SJCRH30 (cell line): ENCODE measurements at regions not wholly inside any gene's neighbourhood (a gene's known extent, or its start where the extent isn't known, plus 50 kb on each side); places are given as distances from the start of the nearest gene placed in this dataset.
A peak's percentile ranks its signal among the peaks of the same experiment; 100 is the strongest.

ENCODE experiments used
- DNase-seq, 2 experiments: peaks; one replicate each; pipeline ENCODE4 v3.0.0-alpha.2; 2015 to 2020
- H3K27ac ChIP-seq: fragments of 250-450 bp; sonication (Bioruptor Pico); 2 replicates; pipeline ENCODE4 v1.5.1; 2020; ENCODE audit warnings: mild to moderate bottlenecking, moderate library complexity
- H3K27me3 ChIP-seq: fragments of 250-450 bp; sonication (Bioruptor Pico); 2 replicates; pipeline ENCODE4 v1.5.1; 2020; ENCODE audit warnings: mild to moderate bottlenecking, moderate library complexity
- H3K36me3 ChIP-seq: fragments of 250-450 bp; sonication (Bioruptor Pico); 2 replicates; pipeline ENCODE4 v1.5.1; 2020; ENCODE audit warnings: mild to moderate bottlenecking, moderate library complexity
- H3K4me1 ChIP-seq: fragments of 250-450 bp; sonication (Bioruptor Pico); 2 replicates; pipeline ENCODE4 v1.5.1; 2020; ENCODE audit warnings: mild to moderate bottlenecking, moderate library complexity
- H3K4me3 ChIP-seq: fragments of 250-450 bp; sonication (Bioruptor Pico); 2 replicates; pipeline ENCODE4 v1.5.1; 2020; ENCODE audit warnings: mild to moderate bottlenecking, moderate library complexity
- H3K9me3 ChIP-seq: fragments of 250-450 bp; sonication (Bioruptor Pico); replicated peaks from 2 replicates; pipeline ENCODE4 v1.5.1; 2020; ENCODE audit warnings: mild to moderate bottlenecking, moderate library complexity

- Histone ChIP-seq H3K4me1 (no peaks in the 10 kb centered on the region), H3K36me3 (no peaks in the 10 kb centered on the region), H3K27ac (no peak overlapping the region), H3K9me3 (no peaks in the 10 kb centered on the region), H3K27me3 (no peaks in the 10 kb centered on the region), H3K4me3 (no peak overlapping the region)
- no peak for DNase-seq
Observed at GRCh38 chr11:109892321-109892794, 200.8 kb upstream of the ZC3H12C start.

DNA sequence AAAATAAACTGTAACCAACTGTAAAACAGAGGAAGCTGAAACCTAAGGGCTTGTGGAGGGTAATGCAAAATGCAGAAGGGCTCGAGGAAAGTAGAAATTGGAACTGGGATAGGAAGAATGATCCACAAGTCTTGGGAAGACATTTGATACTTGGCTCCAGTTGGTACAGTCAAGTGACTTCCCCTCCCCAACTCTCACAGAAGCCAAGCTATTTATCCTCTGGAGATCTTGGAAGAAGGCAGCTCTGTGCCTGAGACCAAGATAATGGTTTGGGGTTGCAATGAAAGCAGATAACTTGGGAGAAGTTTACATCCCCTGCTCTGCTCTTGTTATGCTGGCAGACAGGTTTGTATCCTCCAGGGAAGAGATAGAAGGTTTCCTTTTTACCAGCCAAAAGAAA is 198.9 kb upstream of the ZC3H12C start:
- Histone ChIP-seq H3K9me3 (no peaks in the 10 kb centered on the region), H3K4me1 (no peaks in the 10 kb centered on the region), H3K36me3 (no peaks in the 10 kb centered on the region), H3K27me3 (no peaks in the 10 kb centered on the region), H3K4me3 (no peak overlapping the region), H3K27ac (no peak overlapping the region)
- DNase-seq, result no peak

GRCh38 chr11:109898592-109898991 is 194.6 kb upstream of the ZC3H12C start:
- Histone ChIP-seq H3K4me3 (no peak overlapping the region), H3K27ac (no peak overlapping the region), H3K36me3 (no peaks in the 10 kb centered on the region), H3K9me3 (no peaks in the 10 kb centered on the region), H3K27me3 (no peaks in the 10 kb centered on the region), H3K4me1 (no peaks in the 10 kb centered on the region)
- no peak for DNase-seq

- H3K4me1 ChIP-seq, result no peaks in the 10 kb centered on the region
- H3K36me3 ChIP-seq, result no peaks in the 10 kb centered on the region
- H3K27me3 ChIP-seq, result no peaks in the 10 kb centered on the region
- no peaks in the 10 kb centered on the region for H3K9me3 ChIP-seq
- no peak for DNase-seq
- no peak overlapping the region for H3K4me3 ChIP-seq
- no peak overlapping the region for H3K27ac ChIP-seq
Observed at GRCh38 chr11:109902764-109903433, 190.3 kb upstream of the ZC3H12C start.

GRCh38 chr11:109911488-109911887 is 181.7 kb upstream of the ZC3H12C start:
- DNase-seq, result no peak

GRCh38 chr11:109914038-109914437 is 179.2 kb upstream of the ZC3H12C start:
- H3K36me3 ChIP-seq, result no peaks in the 10 kb centered on the region
- no peaks in the 10 kb centered on the region for H3K4me1 ChIP-seq
- H3K9me3 ChIP-seq, result no peaks in the 10 kb centered on the region
- no peaks in the 10 kb centered on the region for H3K27me3 ChIP-seq
- H3K4me3 ChIP-seq, result no peak overlapping the region
- DNase-seq, result no peak
- no peak overlapping the region for H3K27ac ChIP-seq

More at GRCh38 chr11:109911488-109911887, 181.7 kb upstream of the ZC3H12C start:
- H3K9me3 ChIP-seq, result no peaks in the 10 kb centered on the region
- no peak overlapping the region for H3K4me3 ChIP-seq
- no peaks in the 10 kb centered on the region for H3K27me3 ChIP-seq
- H3K4me1 ChIP-seq, result no peaks in the 10 kb centered on the region
- H3K27ac ChIP-seq, result no peak overlapping the region
- no peaks in the 10 kb centered on the region for H3K36me3 ChIP-seq

DNA sequence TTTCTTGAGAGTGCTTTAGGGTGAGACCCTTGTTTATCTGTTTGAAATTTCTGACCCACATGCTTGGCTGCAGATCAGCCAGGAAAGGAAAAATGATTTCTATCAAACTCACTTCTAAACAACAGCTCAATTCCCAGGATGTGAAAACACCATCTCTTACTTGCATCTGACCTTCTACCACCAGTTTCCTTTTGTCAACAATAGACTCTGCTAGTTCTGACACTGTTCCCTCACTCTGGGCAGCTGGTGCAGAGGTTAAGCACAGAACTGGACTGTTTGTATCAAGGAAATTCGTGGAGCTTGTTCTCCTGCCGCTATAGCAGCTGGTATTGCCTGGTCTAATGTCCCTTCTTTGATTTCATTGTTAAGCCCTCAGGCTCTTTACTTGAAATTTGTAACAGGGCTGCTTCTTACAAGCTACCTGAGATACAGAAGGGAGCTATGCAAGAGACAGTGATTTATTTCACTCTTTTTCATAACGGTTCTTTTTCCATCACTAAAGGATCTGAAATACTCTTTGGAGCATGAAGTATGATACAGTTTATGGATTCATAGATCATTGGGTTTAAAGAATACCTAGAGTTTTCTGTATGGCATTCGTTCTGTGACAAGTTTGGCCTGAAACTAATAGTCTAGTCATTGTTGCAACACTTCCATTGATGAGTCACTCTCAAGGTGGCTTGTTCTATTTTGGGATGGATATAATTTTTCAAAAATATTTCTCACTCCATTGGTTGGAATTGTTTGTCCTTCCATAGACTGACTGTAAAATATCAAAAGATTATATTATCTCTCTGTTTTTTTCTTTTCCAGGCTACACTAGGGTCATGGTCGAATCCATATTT is 178.2 kb upstream of the ZC3H12C start:
- no peak overlapping the region for H3K4me3 ChIP-seq
- no peaks in the 10 kb centered on the region for H3K9me3 ChIP-seq
- H3K36me3 ChIP-seq, result no peaks in the 10 kb centered on the region
- DNase-seq, result no peak
- H3K27ac ChIP-seq, result no peak overlapping the region
- H3K4me1 ChIP-seq, result no peaks in the 10 kb centered on the region
- H3K27me3 ChIP-seq, result no peaks in the 10 kb centered on the region

- Histone ChIP-seq H3K4me1 (no peaks in the 10 kb centered on the region), H3K27me3 (no peaks in the 10 kb centered on the region), H3K36me3 (no peaks in the 10 kb centered on the region), H3K9me3 (no peaks in the 10 kb centered on the region), H3K4me3 (no peak overlapping the region), H3K27ac (no peak overlapping the region)
- DNase-seq, result no peak
Observed at GRCh38 chr11:109926941-109927340, 166.3 kb upstream of the ZC3H12C start.

GRCh38 chr11:109929308-109929707 is 163.9 kb upstream of the ZC3H12C start:
- Histone ChIP-seq H3K27me3 (no peaks in the 10 kb centered on the region), H3K36me3 (no peaks in the 10 kb centered on the region), H3K27ac (no peak overlapping the region), H3K9me3 (no peaks in the 10 kb centered on the region), H3K4me3 (no peak overlapping the region), H3K4me1 (no peaks in the 10 kb centered on the region)
- DNase-seq, result no peak

GRCh38 chr11:109933126-109933525 is 160.1 kb upstream of the ZC3H12C start:
- H3K4me3 ChIP-seq, result no peak overlapping the region
- H3K27ac ChIP-seq, result no peak overlapping the region
- no peaks in the 10 kb centered on the region for H3K27me3 ChIP-seq
- DNase-seq, result no peak
- H3K4me1 ChIP-seq, result no peaks in the 10 kb centered on the region
- H3K36me3 ChIP-seq, result no peaks in the 10 kb centered on the region
- no peaks in the 10 kb centered on the region for H3K9me3 ChIP-seq

DNA sequence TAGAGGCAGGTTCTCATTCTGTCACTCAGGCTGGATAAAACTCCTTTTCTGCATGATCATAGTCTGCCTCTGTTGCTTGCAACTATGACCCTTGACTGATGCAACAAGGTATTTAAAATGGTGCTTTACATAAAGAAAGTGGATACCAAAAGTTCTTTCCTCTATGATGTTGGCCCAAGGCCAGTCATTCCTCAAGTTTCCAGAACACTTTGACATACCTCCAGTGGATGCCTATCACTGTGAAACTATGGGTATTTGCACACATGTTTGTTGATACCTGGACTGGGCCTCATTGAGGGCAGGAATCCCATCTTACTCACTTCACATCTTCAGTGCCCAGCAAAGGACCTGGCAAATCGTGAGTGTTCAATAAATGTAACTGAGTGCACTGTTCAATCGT is 159.0 kb upstream of the ZC3H12C start:
- H3K27ac ChIP-seq, result no peak overlapping the region
- no peaks in the 10 kb centered on the region for H3K4me1 ChIP-seq
- H3K4me3 ChIP-seq, result no peak overlapping the region
- no peaks in the 10 kb centered on the region for H3K36me3 ChIP-seq
- H3K27me3 ChIP-seq, result no peaks in the 10 kb centered on the region
- DNase-seq, result no peak
- no peaks in the 10 kb centered on the region for H3K9me3 ChIP-seq

DNA sequence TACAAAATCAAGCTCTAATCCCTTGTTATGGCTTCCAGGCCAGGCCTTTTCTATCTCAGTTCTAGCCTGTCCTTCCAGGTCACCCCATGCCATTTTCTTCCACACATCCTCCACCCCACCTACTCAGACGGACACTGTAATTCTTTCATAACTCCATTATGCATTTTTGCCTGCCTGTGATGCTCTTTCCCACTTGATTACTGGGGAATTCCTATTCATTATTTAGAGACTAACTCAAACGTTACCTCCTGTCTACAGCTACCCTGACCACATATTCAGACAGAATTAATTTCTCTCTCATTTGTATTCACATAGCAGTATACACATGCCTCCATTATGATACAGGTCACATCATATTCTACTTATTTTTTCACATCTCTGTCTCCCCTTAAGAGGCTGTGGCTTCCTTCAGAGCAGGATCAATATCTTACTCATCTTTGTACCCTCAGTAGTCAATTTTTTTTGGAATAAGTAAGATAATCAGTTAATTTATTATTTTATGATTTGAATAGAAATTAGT is 156.5 kb upstream of the ZC3H12C start:
- no peaks in the 10 kb centered on the region for H3K4me1 ChIP-seq
- H3K9me3 ChIP-seq, result no peaks in the 10 kb centered on the region
- no peak overlapping the region for H3K4me3 ChIP-seq
- H3K27ac ChIP-seq, result no peak overlapping the region
- no peak for DNase-seq
- no peaks in the 10 kb centered on the region for H3K27me3 ChIP-seq
- H3K36me3 ChIP-seq, result no peaks in the 10 kb centered on the region

DNA sequence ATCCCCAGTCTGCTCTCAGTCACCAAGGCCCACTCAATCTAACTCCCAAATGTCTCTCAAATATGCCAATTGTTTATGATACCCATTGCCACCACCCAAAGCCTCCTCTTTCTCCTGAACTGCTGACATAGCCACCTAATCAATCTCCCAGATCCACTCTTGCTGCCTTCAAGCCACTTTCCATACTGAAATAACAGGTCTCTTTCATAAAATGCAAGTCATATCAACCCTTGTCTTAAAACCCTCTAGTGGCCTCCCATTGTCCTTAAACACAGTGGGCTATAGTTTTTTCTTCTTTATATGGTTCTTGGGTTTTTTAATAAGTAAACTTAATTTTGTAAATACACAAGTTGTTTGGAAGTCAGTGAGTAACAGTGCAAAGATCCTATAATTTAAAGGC is 155.2 kb upstream of the ZC3H12C start:
- no peaks in the 10 kb centered on the region for H3K9me3 ChIP-seq
- no peak overlapping the region for H3K27ac ChIP-seq
- H3K27me3 ChIP-seq, result no peaks in the 10 kb centered on the region
- no peaks in the 10 kb centered on the region for H3K4me1 ChIP-seq
- no peaks in the 10 kb centered on the region for H3K36me3 ChIP-seq
- H3K4me3 ChIP-seq, result no peak overlapping the region
- no peak for DNase-seq

DNA sequence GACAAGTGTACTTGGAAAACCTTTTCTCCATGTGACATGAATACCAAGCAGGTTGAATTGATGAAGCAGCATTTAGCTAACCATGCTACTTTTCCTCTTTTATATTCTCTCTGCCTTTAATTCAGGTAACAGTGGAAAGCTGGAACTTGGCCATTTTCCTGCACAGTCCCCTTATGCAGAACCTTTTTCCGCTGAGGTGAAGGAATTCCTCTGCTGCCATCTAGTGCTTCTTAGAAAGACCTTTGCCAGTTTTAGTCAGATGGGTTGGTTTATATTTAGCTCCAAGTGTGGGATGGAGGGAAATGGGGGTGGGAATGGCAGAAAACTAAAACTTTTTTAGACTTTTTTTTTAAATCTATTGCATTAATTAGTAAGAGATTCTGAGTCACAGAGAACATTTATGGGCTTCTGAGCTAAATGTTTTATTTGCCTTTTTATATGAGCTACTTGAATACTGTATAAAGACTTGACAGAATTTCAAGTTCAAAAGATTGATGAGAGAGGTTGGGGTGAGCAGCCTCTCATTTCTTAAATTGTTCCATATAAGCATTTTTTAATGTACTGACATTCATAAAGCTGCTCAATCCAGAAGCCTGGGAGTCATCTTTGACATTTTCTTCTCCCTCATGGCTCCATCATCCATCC is 153.9 kb upstream of the ZC3H12C start:
- H3K27ac ChIP-seq, result no peak overlapping the region
- H3K4me3 ChIP-seq, result no peak overlapping the region
- no peaks in the 10 kb centered on the region for H3K27me3 ChIP-seq
- no peaks in the 10 kb centered on the region for H3K36me3 ChIP-seq
- peak; percentile 19 to 64 for DNase-seq
- no peaks in the 10 kb centered on the region for H3K4me1 ChIP-seq
- H3K9me3 ChIP-seq, result no peaks in the 10 kb centered on the region

DNA sequence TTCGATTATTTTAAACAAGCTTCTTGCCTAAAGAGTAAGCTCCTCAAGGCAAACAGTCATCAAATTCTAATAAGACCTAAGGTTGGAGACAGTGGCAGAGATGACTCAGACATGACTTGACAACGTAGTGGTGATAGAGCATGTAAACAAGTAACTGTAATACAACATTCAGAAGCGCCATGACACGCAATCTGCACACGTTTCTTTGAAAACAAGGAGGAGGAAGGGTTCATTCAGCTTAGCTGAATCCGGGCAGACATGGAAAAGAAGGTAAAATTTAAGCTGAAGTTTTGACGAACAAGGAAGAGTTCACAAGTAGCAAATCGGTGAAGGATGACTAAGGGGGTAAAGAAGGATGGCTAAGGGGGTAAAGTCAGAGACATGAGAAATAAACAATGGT is 152.4 kb upstream of the ZC3H12C start:
- H3K9me3 ChIP-seq, result no peaks in the 10 kb centered on the region
- H3K27ac ChIP-seq, result no peak overlapping the region
- no peaks in the 10 kb centered on the region for H3K4me1 ChIP-seq
- no peak for DNase-seq
- no peak overlapping the region for H3K4me3 ChIP-seq
- H3K27me3 ChIP-seq, result no peaks in the 10 kb centered on the region
- no peaks in the 10 kb centered on the region for H3K36me3 ChIP-seq
